ENCODE measurements at regions not wholly inside any gene's neighbourhood (a gene's known extent, or its start where the extent isn't known, plus 50 kb on each side); places are given as distances from the start of the nearest gene placed in this dataset.
A peak's percentile ranks its signal among the peaks of the same experiment; 100 is the strongest.
"Not testable (repeated sequence)": the region's sequence is repeated elsewhere in the genome, so short reads cannot be mapped to it uniquely, and the experiment has no call there.

DNA sequence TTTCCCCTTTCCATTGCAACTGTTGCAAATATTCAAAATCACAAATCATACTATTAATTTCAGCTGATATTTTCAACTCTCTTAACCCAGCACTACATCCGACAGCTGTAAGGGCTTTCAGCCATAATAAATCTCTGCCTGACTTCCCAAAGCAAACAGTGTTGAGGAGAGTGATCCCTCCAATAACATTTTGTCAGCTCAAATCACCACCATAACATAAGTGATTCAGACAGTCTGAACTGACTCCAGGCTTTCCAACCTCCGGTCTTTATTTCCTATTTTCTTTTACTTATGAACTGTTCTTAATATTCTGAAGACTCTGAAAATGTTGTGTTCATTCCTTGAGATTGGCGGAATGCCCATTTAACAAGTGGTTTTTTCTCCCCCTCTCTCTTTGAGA, 1085.9 kb downstream of the GATA3 start:
- no peak for DNase-seq (ENCODE audit: low read depth)

DNA sequence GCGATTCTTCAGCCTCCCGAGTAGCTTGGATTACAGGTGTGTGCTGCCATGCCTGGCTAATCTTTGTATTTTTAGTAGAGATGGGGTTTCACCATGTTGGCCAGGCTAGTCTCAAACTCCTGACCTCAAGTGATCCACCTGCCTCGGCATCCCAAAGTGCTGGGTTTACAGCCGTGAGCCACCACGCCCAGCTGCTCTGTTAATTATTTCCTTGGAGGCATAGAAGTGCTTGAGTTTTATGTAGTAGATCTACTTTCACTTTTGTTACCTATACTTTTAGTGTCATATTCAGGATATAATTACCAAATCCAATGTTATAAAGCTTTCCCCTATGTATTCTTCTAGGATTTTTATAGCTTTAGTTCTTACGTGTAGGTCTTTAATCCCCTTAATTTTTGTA, 1093.0 kb downstream of the GATA3 start:
- DNase-seq (ENCODE audit: low read depth), result no peak

DNA sequence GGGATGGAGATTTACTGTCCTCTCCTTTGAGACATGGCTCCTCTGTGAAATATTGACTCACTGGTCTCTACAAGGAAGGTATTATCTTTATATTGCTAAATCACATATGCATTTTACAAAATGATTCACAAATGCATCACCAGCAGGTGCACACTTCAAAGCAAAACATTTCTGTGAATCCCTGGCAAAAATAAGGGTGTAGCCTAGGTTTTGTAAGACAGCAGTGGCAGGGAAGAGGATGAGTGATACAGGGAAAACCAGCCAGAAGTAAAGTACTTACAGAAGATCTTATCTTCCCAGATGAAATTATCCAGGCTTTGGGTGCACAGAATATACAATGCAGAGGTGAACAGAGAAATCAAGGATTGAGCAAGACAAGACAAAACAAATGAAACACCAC, 1094.6 kb downstream of the GATA3 start:
- DNase-seq (ENCODE audit: low read depth), result no peak

DNA sequence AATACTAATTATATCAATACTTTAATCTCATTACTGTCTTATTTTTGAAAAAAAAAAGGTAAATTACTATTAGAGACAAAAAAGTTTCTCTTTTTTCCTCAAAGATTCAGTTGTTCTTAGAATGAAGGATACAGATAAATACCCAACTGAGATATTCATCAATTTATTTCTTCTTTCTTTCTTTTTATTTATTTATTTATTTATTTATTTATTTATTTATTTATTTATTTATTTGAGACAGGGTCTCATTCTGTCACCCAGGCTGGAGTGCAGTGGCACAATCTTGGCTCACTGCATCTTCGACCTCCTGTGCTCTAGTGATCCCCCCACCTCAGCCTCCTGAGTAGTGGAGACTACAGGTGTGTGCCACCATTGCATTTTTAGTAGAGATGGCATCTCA, 1098.6 kb downstream of the GATA3 start:
- not testable (repeated sequence) for DNase-seq (ENCODE audit: low read depth)

DNA sequence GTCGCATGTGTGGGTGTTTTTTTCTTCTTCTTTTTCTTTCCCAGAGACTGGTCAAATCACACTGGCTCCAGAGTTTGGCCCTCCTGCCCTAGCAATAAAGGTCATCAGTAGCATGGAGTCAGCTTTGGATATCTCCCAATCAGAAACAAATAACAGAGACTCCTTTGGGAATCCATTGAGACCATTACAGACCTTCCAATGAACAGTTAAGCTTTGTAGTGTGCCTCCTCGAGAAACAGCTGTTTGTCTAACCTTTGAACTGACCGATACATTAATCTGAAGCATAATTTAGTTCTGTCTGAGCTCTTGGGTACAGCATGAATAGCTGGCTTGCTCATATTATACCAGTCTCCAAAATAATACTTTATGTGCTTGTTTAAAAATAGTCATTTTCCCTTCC, 1103.2 kb downstream of the GATA3 start:
- no peak for DNase-seq (ENCODE audit: low read depth)

DNA sequence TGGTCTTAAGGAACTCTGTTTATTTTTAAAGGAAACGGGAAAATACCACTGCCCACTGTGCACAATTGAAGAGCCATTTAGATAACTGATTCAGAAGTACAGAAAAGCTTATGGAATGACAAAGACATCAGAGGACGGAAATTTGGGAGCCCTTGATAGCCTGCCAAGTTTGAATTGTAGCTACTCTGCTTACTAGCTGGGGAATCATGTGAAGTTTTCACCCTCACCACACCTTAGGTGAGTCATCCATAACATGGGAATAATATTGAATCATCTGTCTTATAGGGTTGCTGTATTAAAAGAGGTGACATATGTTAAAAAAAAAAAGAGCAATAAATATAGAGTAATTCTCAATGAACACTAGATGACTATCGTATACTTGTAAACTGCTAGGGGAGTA, 1104.2 kb downstream of the GATA3 start:
- DNase-seq (ENCODE audit: low read depth), result no peak

DNA sequence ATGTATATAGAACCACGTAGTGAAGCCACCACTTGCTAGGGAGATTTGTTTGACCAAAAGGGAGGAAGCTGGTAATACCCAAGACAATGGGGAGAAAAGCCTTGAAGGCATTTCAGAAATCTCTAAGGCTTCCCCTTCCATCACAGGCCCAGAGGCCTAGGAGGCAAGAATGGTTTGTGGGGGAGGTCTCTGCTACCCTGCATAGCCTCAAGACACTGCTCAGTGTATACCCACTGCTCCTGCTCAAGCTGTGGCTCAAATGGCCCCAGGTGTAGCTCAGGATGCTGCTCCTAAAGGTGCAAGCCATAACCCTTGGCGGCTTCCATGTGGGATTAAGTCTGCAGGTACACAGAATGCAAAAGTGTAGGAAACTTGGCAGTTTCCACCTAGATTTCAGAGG, 1105.8 kb downstream of the GATA3 start:
- DNase-seq (ENCODE audit: low read depth), result no peak

DNA sequence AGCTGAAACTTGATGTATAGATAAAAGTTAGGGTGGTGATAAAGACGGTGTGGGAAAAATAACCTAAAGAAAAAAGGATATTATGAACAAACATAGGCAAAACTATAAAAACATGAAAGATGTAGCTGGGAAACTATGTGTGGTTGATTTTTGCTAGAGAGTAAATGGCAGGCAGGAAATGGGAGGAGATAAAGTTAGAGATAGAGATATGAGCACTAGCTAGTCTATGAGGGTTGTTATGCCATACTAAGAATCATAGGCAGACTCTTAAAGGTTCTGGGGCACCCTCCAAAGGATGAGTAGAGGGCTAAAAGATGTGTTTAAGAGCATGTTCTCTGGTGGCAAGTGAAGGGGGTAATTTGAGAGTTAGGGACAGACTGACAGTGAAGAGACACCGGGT, 1109.2 kb downstream of the GATA3 start:
- DNase-seq (ENCODE audit: low read depth), result no peak

DNA sequence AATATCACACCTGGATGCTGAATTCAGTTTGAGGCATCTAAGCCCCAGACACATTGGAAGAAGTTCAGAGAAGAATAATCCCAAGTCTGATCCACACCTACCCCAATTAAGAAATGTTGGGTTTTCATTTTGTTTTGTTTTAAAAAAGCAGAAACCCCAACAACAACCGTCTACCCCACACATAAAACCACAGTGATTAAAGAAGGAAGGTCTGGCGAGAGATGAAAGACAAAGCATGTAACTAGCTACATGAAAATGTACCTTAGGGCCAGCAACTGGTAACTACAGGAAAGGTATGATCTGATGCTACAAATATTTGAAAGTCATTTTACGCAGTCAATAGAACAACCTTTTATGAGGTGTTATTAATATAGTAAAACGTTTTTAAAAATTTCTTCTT, 1112.3 kb downstream of the GATA3 start:
- DNase-seq (ENCODE audit: low read depth), result no peak

DNA sequence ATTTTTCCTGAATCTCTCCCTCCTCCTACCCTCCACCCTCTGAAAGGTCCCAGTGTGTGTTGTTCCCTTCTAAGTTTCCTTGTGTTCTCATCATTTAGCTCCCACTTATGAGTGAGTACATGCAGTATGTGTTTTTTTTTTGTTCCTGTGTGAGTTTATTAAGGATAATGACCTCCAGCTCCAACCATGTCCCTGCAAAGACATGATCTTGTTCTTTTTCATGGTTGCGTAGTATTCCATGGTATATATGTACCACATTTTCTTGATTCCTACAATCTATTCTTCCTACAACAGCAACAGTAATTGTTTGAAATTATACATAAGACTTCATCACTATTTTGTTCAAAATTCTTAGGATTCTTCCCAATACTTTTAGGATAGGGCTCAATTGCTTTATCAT, 1117.8 kb downstream of the GATA3 start:
- no peak for DNase-seq (ENCODE audit: low read depth)

DNA sequence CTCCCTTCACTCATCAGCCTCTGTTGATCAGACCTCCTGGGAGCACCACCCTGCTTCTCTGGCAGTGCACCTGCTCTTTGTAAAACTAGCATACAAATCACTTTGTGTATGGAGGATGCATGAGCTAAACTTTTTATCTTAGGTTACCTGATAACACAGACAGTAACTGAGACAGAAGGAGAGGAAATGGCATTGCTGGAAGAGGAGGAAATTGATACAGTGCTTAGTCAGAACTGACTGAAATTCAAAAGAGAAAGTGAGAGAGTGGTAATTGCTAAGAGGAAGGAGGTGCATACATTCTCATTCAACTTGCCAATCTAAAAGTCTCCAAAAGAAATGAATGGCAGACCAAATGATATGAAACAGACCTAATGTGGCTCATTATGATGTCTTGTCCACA, 1120.7 kb downstream of the GATA3 start:
- no peak for DNase-seq (ENCODE audit: low read depth)

DNA sequence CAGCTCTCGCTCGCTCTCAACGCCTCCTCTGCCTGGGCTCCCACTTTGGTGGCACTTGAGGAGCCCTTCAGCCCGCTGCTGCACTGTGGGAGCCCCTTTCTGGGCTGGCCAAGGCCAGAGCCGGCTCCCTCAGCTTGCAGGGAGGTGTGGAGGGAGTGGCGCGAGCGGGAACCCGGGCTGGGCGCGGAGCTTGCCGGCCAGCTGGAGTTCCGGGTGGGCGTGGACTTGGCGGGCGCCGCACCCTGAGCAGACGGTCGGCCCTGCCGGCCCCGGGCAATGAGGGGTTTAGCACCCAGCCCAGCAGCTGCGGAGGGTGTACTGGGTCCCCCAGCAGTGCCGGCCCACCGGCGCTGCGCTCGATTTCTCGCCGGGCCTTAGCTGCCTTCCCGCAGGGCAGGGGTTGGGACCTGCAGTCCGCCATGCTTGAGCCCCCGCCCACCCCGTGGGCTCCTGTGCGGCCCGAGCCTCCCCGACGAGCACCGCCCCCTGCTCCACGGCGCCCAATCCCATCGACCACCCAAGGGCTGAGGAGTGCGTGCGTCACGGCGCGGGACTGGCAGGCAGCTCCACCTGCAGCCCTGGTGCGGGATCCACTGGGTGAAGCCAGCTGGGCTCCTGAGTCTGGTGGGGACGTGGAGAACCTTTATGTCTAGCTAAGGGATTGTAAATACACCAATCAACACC, 1128.9 kb downstream of the GATA3 start:
- not testable (repeated sequence) for DNase-seq (ENCODE audit: low read depth)

DNA sequence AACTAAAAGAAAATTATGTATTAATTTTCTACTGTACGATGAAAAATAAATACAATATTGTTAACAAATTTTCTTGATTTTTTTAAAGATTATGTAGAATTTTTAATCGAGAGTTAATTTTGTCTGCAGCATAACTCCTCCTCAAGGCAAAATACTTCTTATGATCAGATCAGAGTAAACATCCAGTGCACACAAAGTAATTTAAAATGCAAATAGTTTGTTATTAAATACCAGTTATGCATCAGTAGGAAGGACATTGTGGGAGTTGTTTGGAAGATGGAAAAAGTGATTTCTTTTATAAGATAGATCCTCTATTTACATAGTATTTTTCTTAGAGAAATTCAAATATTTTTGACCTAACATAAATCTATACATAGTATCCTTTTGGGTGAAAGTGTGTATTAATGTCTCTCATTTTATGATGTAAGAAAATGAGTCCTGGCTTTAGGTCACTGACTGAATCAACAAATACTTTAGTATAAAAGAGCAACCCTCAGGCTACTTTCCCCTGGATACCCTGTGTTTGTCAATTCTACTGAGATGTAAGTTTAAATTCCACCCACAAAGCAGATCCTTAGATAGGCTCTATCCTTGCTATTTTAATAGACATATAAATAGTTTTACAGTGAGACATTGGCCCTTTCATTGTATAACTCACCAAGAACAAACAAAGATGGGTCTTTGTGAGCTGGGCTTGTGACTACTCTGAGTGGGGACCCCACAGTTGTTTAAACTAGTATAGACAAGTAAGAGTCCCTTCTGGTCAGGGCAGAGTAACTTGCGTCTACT, 1133.7 kb downstream of the GATA3 start:
- no peak for DNase-seq (ENCODE audit: low read depth)

DNA sequence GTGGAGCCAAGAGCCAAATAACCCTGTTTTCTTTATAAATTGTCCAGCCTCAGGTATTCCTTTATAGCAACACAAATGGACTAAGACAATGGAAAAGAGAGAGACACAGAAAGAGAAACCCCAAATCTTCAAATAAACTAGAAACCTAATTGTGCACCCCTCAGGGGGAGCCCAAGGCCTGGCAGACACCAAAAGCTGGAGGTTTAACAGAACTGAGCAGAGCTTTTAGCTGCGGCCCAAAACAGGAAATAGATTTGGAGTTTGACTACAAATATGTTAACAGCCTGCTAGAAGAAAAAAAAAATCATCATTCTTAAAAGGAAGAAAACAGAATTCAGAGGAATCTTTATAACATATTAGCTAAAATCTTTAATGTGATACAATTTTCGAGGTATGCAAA, 1135.0 kb downstream of the GATA3 start:
- DNase-seq (ENCODE audit: low read depth), result no peak

DNA sequence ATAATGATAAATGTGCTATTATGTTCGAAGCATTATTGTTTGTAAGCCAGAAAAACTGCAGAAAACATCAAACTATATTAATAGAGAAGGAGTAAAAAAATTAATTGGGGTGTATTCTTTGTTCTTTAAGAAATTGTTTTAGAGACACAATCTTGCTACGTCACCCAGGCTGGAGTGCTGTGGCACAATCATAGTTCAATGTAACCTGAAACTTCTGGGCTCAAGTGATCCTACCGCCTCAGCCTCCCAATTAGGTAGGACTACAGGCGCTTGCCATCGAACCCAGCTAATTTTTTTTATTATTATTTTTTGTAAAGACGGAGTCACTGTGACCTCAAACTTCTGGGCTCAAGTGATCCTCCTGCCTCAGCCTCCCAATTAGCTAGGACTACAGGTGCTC, 1138.6 kb downstream of the GATA3 start:
- DNase-seq (ENCODE audit: low read depth), result no peak

DNA sequence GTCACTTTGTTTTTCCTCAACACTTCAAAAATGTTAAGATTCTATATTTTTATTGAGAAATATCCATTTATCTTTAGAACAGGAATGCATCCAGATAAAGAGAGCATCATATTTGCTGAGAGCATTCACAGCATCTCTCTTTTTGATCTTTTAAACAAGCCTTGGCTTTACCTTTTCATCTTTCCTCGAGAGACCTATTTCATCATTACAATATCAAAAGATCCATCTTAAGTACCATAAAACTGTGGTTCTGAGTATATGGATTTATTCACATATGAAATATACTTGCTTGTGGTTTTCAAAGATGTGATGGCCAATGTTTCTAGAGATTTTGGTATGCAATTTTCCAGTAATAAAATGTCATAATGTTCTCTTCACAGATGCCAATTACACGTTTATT, 1140.9 kb downstream of the GATA3 start:
- no peak for DNase-seq (ENCODE audit: low read depth)

DNA sequence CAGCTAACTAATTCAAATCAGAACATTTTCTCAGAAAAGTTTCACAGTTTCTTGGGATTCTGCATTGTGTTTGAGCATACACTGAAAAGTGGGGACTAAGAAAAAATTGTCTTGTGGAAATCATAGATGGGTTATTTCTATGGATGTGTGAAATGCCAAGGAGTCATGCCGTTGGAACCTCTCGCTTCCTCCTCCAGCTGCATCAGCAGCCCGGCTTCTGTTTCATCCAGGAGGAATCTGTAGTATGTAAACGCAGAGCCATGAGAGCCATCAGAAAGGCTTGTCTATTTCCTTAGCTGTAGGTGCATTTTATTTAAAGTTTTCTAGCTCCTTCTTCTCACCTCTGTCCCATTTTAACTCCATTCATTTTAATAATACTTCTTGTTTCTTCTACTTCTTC, 1144.1 kb downstream of the GATA3 start:
- no peak for DNase-seq (ENCODE audit: low read depth)

DNA sequence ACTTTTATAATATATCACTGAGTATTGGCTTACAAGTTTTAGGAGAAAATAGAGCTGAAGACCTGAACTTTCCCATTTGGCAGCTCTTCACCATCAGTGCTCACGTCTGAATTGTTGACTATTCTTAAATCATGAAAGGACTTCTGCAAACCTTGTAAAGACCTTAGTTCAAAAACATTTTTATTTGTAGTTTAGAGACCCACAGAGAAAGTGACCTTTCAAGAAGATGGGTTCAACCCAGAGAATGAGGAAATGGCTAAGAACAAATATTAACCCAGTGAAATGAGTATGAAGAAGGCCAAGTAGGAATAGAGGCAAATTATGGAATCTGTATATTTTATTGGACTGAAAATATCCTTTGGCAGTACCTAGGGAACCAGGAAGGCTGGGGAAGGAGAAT, 1151.1 kb downstream of the GATA3 start:
- no peak for DNase-seq (ENCODE audit: low read depth)

DNA sequence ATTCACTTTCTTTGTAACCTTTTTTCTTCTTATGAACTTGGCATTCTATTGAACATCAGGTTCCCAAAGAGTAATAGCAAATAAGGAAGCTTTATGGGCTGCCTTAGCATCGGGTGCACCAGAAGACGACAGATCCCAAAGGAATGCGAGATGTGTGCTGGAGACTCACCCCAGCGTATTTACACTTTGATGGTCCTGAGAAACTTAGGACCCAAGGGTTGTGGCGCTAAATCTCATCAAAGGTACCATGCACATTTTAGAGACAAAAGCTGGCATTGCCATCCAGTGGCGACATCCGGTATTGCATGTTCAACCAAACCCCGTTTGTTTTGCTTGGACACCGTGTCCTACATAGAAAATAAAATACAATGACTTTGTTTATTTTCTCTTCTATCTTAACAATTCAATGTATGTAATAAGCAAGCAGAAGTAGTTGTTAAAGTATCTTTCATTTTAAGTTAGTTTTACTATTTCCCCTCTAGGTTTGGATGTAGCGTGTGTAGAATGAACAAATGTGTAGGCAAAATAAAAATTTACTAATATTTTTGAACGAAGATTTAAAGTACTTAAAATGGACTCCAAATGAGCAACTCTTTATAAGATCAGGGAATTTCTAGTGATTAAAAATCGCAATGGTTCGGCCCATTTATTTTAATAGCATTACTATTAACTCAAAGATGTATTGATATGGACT, 1154.8 kb downstream of the GATA3 start:
- peak; percentile 76 for DNase-seq (ENCODE audit: low read depth)

DNA sequence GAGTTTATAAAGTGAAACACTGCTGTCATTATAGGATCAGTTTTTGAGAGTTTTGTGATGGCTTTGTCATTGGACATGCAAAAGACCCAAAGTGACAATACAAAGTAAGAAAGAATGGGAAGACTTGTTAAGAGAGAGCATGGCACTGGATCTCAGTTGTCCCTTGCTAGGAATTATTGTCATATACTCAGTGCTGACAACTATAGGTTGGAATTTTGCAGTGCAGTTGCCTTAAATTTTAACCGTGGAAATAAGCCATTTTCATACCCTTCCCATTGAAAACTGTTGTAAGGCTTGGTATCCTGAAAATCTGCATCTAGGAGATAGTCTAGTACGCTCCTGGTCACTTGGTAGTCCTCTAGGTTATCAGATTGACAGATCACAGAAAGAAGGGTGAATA, 1156.7 kb downstream of the GATA3 start:
- DNase-seq (ENCODE audit: low read depth), result no peak

DNA sequence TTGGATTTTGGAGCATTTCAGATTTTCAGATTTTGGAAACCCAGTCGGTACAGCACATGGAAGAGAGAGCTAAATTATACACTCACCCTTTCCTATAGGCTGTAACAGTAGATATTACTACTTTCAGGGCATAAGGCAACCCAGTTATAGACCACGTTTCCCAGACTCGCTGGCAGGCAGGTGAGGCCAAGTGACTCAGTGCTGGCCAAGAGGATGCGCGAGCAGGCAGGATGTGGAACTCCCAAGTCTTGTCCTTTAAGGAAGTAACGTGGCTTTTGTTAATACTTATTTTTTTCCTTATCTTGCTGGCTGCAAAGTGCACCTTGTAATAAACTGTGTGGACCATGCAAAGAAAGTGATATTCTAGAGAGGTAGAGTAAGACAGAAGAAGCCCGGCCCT, 1160.1 kb downstream of the GATA3 start:
- DNase-seq (ENCODE audit: low read depth), result no peak

DNA sequence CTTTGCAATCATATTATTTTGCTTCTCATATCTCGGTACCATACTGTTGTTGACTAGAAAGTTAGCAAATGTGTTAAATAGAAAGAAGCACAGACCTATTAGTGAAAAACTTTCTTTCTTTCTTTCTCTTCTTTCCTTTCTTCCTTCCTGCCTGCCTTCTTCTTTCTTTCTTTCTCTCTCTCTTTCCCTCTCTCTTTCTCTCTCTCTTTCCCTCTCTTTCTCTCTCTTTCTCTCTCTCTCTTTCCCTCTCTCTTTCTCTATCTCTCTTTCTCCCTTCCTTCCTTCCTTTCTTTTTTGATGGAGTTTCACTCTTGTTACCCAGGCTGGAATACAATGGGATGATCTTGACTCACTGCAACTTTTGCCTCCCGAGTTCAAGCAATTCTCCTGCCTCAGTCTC, 1160.6 kb downstream of the GATA3 start:
- no peak for DNase-seq (ENCODE audit: low read depth)

DNA sequence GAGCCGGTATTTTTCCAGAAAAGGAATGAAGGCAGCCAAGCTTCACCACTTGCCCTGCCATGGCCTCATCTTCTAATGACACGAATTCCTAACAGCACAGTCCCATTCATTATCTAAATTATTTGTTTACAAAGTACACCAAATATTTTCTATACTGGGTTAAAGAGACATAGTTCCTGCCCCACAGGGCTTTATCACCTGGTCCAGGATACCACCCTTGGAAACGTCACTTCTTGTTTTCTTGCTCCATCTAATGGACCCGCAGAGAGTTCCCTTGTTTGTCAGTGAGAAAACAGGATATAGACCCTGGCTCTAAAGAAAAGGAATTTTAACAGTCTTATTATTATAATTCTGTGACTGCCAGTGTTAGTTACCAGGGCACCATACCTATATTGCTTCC, 1165.4 kb downstream of the GATA3 start:
- DNase-seq (ENCODE audit: low read depth), result no peak
